H9 (cell line): ENCODE measurements at regions not wholly inside any gene's neighbourhood (a gene's known extent, or its start where the extent isn't known, plus 50 kb on each side); places are given as distances from the start of the nearest gene placed in this dataset.

ENCODE experiments used
- DNase-seq: peaks from one replicate; pipeline ENCODE4 v3.0.0-alpha.2; 2017
- H2AFZ ChIP-seq: one replicate; pipeline ENCODE4 v1.6.1; 2013; ENCODE audit warnings: mild to moderate bottlenecking, low read length, control low read depth, moderate library complexity
- H2AK5ac ChIP-seq: 2 replicates; pipeline ENCODE4 v1.6.1; 2013; ENCODE audit warnings: low read length, control low read depth, mixed read lengths; ENCODE audit not compliant: insufficient read length
- H2BK120ac ChIP-seq: one replicate; pipeline ENCODE4 v1.6.1; 2013; ENCODE audit warnings: low read depth, mild to moderate bottlenecking, low read length, control low read depth, inconsistent platforms; ENCODE audit not compliant: poor library complexity, severe bottlenecking
- H2BK12ac ChIP-seq: 2 replicates; pipeline ENCODE4 v1.6.1; 2013; ENCODE audit warnings: low read length, control low read depth, mixed read lengths, low read depth; ENCODE audit not compliant: insufficient read length
- H2BK15ac ChIP-seq: 2 replicates; pipeline ENCODE4 v1.6.1; 2013; ENCODE audit warnings: low read depth, low read length, control low read depth
- H2BK20ac ChIP-seq: one replicate; pipeline ENCODE4 v1.6.1; 2013; ENCODE audit warnings: low read depth, mild to moderate bottlenecking, low read length, control low read depth, inconsistent platforms; ENCODE audit not compliant: poor library complexity, severe bottlenecking
- H2BK5ac ChIP-seq: 2 replicates; pipeline ENCODE4 v1.6.1; 2013; ENCODE audit warnings: low read length, control low read depth, mixed read lengths; ENCODE audit not compliant: insufficient read length
- H3K14ac ChIP-seq: 2 replicates; pipeline ENCODE4 v1.6.1; 2013; ENCODE audit warnings: low read length, control low read depth; ENCODE audit not compliant: insufficient read depth
- H3K18ac ChIP-seq: 2 replicates; pipeline ENCODE4 v1.6.1; 2013; ENCODE audit warnings: low read depth, mild to moderate bottlenecking, mixed read lengths, low read length, control low read depth; ENCODE audit not compliant: insufficient read length
- H3K23ac ChIP-seq: 2 replicates; pipeline ENCODE4 v1.6.1; 2013; ENCODE audit warnings: low read length, control low read depth, mixed read lengths, low read depth; ENCODE audit not compliant: insufficient read length
- H3K23me2 ChIP-seq: 2 replicates; pipeline ENCODE4 v1.6.1; 2013; ENCODE audit warnings: low read depth, mild to moderate bottlenecking, mixed read lengths, low read length, control low read depth; ENCODE audit not compliant: insufficient read length, poor library complexity, severe bottlenecking
- H3K27ac ChIP-seq: 2 replicates; pipeline ENCODE4 v1.5.1; 2013; ENCODE audit warnings: low read length, control low read depth, mixed read lengths, low read depth; ENCODE audit not compliant: insufficient read length
- H3K27me3 ChIP-seq: 2 replicates; pipeline ENCODE4 v1.6.1; 2013; ENCODE audit warnings: low read length, control low read depth, inconsistent platforms; ENCODE audit not compliant: insufficient read depth
- H3K4ac ChIP-seq: 2 replicates; pipeline ENCODE4 v1.6.1; 2013; ENCODE audit warnings: low read depth, mild to moderate bottlenecking, control low read depth, inconsistent platforms, low read length, moderate library complexity
- H3K4me1 ChIP-seq: 2 replicates; pipeline ENCODE4 v1.6.1; 2013; ENCODE audit warnings: low read length, control low read depth, inconsistent platforms; ENCODE audit not compliant: insufficient read depth
- H3K4me2 ChIP-seq: 2 replicates; pipeline ENCODE4 v1.6.1; 2013; ENCODE audit warnings: low read length, control low read depth, mixed read lengths; ENCODE audit not compliant: insufficient read length, insufficient read depth
- H3K56ac ChIP-seq: 2 replicates; pipeline ENCODE4 v1.6.1; 2013; ENCODE audit warnings: low read depth, mild to moderate bottlenecking, mixed read lengths, low read length, control low read depth; ENCODE audit not compliant: insufficient read length
- H3K79me1 ChIP-seq: 2 replicates; pipeline ENCODE4 v1.6.1; 2013; ENCODE audit warnings: low read depth, mild to moderate bottlenecking, moderate library complexity, low read length, control low read depth, inconsistent platforms; ENCODE audit not compliant: insufficient read depth, poor library complexity, severe bottlenecking
- H3K79me2 ChIP-seq: 2 replicates; pipeline ENCODE4 v1.6.1; 2013; ENCODE audit warnings: low read length, control low read depth, inconsistent platforms; ENCODE audit not compliant: insufficient read depth
- H3K9ac ChIP-seq: 2 replicates; pipeline ENCODE4 v1.6.1; 2013; ENCODE audit warnings: low read length, control low read depth, mixed read lengths; ENCODE audit not compliant: insufficient read length; ENCODE audit errors: extremely low read depth
- H3K9me3 ChIP-seq: one replicate; pipeline ENCODE4 v1.6.1; 2013; ENCODE audit warnings: low read depth, low read length, inconsistent platforms; ENCODE audit not compliant: control insufficient read depth
- H3T11ph ChIP-seq: one replicate; pipeline ENCODE4 v1.6.1; 2013; ENCODE audit warnings: mild to moderate bottlenecking, low read length, control low read depth, inconsistent platforms
- H4K20me1 ChIP-seq: one replicate; pipeline ENCODE4 v1.6.1; 2013; ENCODE audit not compliant: control insufficient read depth, insufficient read length, insufficient read depth
- H4K5ac ChIP-seq: 2 replicates; pipeline ENCODE4 v1.6.1; 2013; ENCODE audit warnings: low read depth, mild to moderate bottlenecking, mixed read lengths, low read length, control low read depth; ENCODE audit not compliant: insufficient read length
- H4K8ac ChIP-seq: replicated peaks from 2 replicates; pipeline ENCODE4 v1.6.1; 2013; ENCODE audit warnings: low read length, control low read depth, mixed read lengths, low read depth; ENCODE audit not compliant: insufficient read length
- H4K91ac ChIP-seq: 2 replicates; pipeline ENCODE4 v1.6.1; 2013; ENCODE audit warnings: low read depth, mild to moderate bottlenecking, moderate library complexity, mixed read lengths, low read length, control low read depth; ENCODE audit not compliant: insufficient read length
- H3K27ac Mint-ChIP-seq, 3 experiments: 2 replicates in 2 of 3; 3 replicates in 1 of 3; pipeline ENCODE4 v1.8.0; 2020 to 2021; ENCODE audit warnings: mixed read lengths in 3 of 3, mild to moderate bottlenecking in 1 of 3, moderate library complexity in 1 of 3
- H3K27me3 Mint-ChIP-seq: 2 replicates; pipeline ENCODE4 v1.8.0; 2021; ENCODE audit warnings: low read depth, mild to moderate bottlenecking, moderate library complexity, mixed read lengths
- H3K36me3 Mint-ChIP-seq, 3 experiments: 2 replicates in 2 of 3; 3 replicates in 1 of 3; pipeline ENCODE4 v1.8.0; 2020 to 2021; ENCODE audit warnings: low read depth in 3 of 3, mixed read lengths in 3 of 3; ENCODE audit not compliant: insufficient read depth in 1 of 3
- H3K4me1 Mint-ChIP-seq, 2 experiments: 2 replicates each; pipeline ENCODE4 v1.8.0; 2020; ENCODE audit warnings: mixed read lengths in 2 of 2
- H3K4me3 Mint-ChIP-seq, 2 experiments: 2 replicates in 1 of 2; 3 replicates in 1 of 2; pipeline ENCODE4 v1.8.0; 2020 to 2021; ENCODE audit warnings: mild to moderate bottlenecking in 2 of 2, mixed read lengths in 2 of 2, moderate library complexity in 1 of 2
- H3K9me3 Mint-ChIP-seq, 2 experiments: 2 replicates in 1 of 2; 3 replicates in 1 of 2; pipeline ENCODE4 v1.8.0; 2020; ENCODE audit warnings: mild to moderate bottlenecking in 2 of 2, mixed read lengths in 2 of 2, moderate library complexity in 1 of 2
- WGBS: extraction: QIAGEN DNeasy Blood & Tissue Kit; methylation state at CpG from one replicate; pipeline ENCODE4 v1.1.7; 2013; ENCODE audit warnings: missing lambda C conversion rate, low lambda C conversion rate, mixed read lengths; ENCODE audit not compliant: insufficient read length; ENCODE audit errors: extremely low coverage; 5-methylcytosine and 5-hydroxymethylcytosine counted together
- TF ChIP-seq, protein P1 (sequence below): fragments of 200-600 bp; sonication (generic); conservative IDR thresholded peaks from 3 replicates; pipeline ENCODE4 v1.8.0; 2021; ENCODE audit warnings: antibody characterized with exemption, mild to moderate bottlenecking

DNA sequence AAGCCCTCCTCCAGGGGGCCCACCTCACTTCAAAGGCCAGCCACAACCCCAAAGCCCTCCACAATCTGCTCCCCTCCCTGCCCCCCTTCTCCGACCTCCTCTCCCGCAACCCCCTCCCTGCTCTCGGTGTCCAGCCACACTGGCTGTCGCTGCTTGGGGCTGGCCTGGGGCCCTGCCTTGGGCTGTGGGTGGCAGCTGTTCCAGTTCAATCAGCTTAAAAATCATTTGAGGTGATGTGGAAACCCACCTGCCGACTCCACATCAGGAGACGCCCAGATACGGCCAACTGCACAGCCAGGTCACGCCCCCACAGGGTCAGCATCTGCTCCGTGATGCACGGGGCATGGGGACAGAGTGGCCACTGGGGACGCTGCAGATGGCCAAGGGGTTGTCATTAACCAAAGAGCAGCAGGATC is 107.0 kb upstream of the MVB12B start:
- no peaks in the 10 kb centered on the region for H3K79me1 ChIP-seq
- Mint-ChIP-seq H3K4me1 (peaks cover 4 to 5% of the 10 kb centered on the region in 2 experiments), H3K9me3 (peaks cover 2 to 11% of the 10 kb centered on the region in 2 experiments; a peak in 2 of 5 replicates), H3K4me3 (no peak overlapping the region; a peak in 1 of 5 replicates), H3K27me3 (peaks cover 13% of the 10 kb centered on the region), H3K36me3 (peaks cover 0 to 9% (median 1%) of the 10 kb centered on the region in 3 experiments; a peak in 3 of 7 replicates), H3K27ac (no peak overlapping the region)
- H3K4me2 ChIP-seq, result no peak overlapping the region
- no peak overlapping the region for H2BK5ac ChIP-seq
- no peak overlapping the region for H2AK5ac ChIP-seq
- H3K79me2 ChIP-seq, result no peaks in the 10 kb centered on the region
- H4K20me1 ChIP-seq, result no peaks in the 10 kb centered on the region
- no peak overlapping the region for H4K8ac ChIP-seq
- no peak overlapping the region for H3K4ac ChIP-seq
- no peaks in the 10 kb centered on the region for H3K27me3 ChIP-seq
- no peak overlapping the region for H3K23ac ChIP-seq
- H3K23me2 ChIP-seq, result no peaks in the 10 kb centered on the region
- H3K56ac ChIP-seq, result no peak overlapping the region
- no peak overlapping the region for H2BK15ac ChIP-seq
- no CpG with 5 or more reads among the region's 11 CpGs for WGBS
- no peak overlapping the region for H4K5ac ChIP-seq
- no peak overlapping the region for H2BK12ac ChIP-seq
- no peaks in the 10 kb centered on the region for H3K9me3 ChIP-seq
- no peak overlapping the region for H3T11ph ChIP-seq
- no peak overlapping the region for H4K91ac ChIP-seq
- no peak overlapping the region for H3K18ac ChIP-seq
- H3K14ac ChIP-seq, result no peak overlapping the region
- no peak overlapping the region for H2AFZ ChIP-seq
- TF ChIP-seq, protein P1, sequence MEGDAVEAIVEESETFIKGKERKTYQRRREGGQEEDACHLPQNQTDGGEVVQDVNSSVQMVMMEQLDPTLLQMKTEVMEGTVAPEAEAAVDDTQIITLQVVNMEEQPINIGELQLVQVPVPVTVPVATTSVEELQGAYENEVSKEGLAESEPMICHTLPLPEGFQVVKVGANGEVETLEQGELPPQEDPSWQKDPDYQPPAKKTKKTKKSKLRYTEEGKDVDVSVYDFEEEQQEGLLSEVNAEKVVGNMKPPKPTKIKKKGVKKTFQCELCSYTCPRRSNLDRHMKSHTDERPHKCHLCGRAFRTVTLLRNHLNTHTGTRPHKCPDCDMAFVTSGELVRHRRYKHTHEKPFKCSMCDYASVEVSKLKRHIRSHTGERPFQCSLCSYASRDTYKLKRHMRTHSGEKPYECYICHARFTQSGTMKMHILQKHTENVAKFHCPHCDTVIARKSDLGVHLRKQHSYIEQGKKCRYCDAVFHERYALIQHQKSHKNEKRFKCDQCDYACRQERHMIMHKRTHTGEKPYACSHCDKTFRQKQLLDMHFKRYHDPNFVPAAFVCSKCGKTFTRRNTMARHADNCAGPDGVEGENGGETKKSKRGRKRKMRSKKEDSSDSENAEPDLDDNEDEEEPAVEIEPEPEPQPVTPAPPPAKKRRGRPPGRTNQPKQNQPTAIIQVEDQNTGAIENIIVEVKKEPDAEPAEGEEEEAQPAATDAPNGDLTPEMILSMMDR, result peak; percentile 41
- no peaks in the 10 kb centered on the region for H3K4me1 ChIP-seq
- DNase-seq, result peak; percentile 39
- no peak overlapping the region for H3K9ac ChIP-seq
- H2BK120ac ChIP-seq, result no peak overlapping the region
- H2BK20ac ChIP-seq, result no peak overlapping the region
- H3K27ac ChIP-seq, result no peak overlapping the region
